T-cell (primary cell): ENCODE measurements at regions not wholly inside any gene's neighbourhood (a gene's known extent, or its start where the extent isn't known, plus 50 kb on each side); places are given as distances from the start of the nearest gene placed in this dataset.
"Not testable (repeated sequence)": the region's sequence is repeated elsewhere in the genome, so short reads cannot be mapped to it uniquely, and the experiment has no call there.

Source experiments
- ATAC-seq, 4 experiments: fragments of 200-7000 bp in 3 of 4; fragments of 150-1000 bp in 1 of 4; cut with Tn5 transposase; replicated peaks in 1 of 4; 1 replicate in 3 of 4; 2 replicates in 1 of 4; pipeline ENCODE4 v1.10.0; 2021; ENCODE audit warnings: moderate library complexity in 3 of 4, mild to moderate bottlenecking in 2 of 4, moderate number of reproducible peaks in 1 of 4
- CTCF ChIA-PET, 2 donors: fragments of 300-600 bp; sonication (Branson Sonifier 250); formaldehyde crosslinking; loops; one replicate each; lab custom pipeline; 2022; ENCODE audit warnings: antibody characterized with exemption in 2 of 2; lab: Charles Lee
- POLR2A ChIA-PET, 2 donors: fragments of 300-600 bp; sonication (Branson Sonifier 250); formaldehyde crosslinking; loops; one replicate each; lab custom pipeline; 2022; ENCODE audit warnings: antibody characterized with exemption in 2 of 2; lab: Charles Lee
- DNase-seq, 35 experiments: peaks; one replicate each; pipeline versions ENCODE4 v3.0.0 to v3.0.0-alpha.2; 2013 to 2023
- H3K27ac ChIP-seq: one replicate; pipeline ENCODE4 v1.5.1; 2013; ENCODE audit warnings: low read length
- H3K27me3 ChIP-seq, 2 experiments: replicated peaks in 1 of 2; 1 replicate in 1 of 2; 2 replicates in 1 of 2; pipeline versions ENCODE4 v1.6.1 to v1.7.0; 2013; ENCODE audit warnings: low read length in 1 of 2, mixed read lengths in 1 of 2; ENCODE audit not compliant: control insufficient read depth in 2 of 2, insufficient read depth in 2 of 2; ENCODE audit errors: extremely low read depth in 1 of 2
- H3K36me3 ChIP-seq, 2 donors: 1 replicate in 1 of 2; 2 replicates in 1 of 2; pipeline versions ENCODE4 v1.6.1 to v1.7.0; 2013; ENCODE audit warnings: low read length in 1 of 2; ENCODE audit not compliant: control insufficient read depth in 2 of 2, insufficient read depth in 1 of 2; ENCODE audit errors: extremely low read depth in 1 of 2
- H3K4me1 ChIP-seq, 2 experiments: 1 replicate in 1 of 2; 2 replicates in 1 of 2; pipeline versions ENCODE4 v1.6.1 to v1.7.0; 2013; ENCODE audit warnings: low read length in 2 of 2, mixed read lengths in 1 of 2; ENCODE audit not compliant: insufficient read depth in 2 of 2, control insufficient read depth in 1 of 2; ENCODE audit errors: extremely low read depth in 1 of 2
- H3K4me3 ChIP-seq, 2 donors: 1 replicate in 1 of 2; 2 replicates in 1 of 2; pipeline versions ENCODE4 v1.5.1 to v1.7.0; 2013; ENCODE audit warnings: mild to moderate bottlenecking in 2 of 2, low read length in 1 of 2, moderate library complexity in 1 of 2; ENCODE audit not compliant: control insufficient read depth in 1 of 2; ENCODE audit errors: extremely low read depth in 1 of 2
- H3K9me3 ChIP-seq: 2 replicates; pipeline ENCODE4 v1.7.0; 2013
- H3K27ac Mint-ChIP-seq, 2 donors: one replicate each; pipeline ENCODE4 v1.8.0; 2020 to 2021; ENCODE audit warnings: mild to moderate bottlenecking in 2 of 2, mixed read lengths in 2 of 2
- H3K27me3 Mint-ChIP-seq, 2 donors: one replicate each; pipeline ENCODE4 v1.8.0; 2021 to 2022; ENCODE audit warnings: mixed read lengths in 2 of 2
- H3K36me3 Mint-ChIP-seq: one replicate; pipeline ENCODE4 v1.8.0; 2021; ENCODE audit warnings: mixed read lengths
- H3K4me1 Mint-ChIP-seq, 3 donors: one replicate each; pipeline ENCODE4 v1.8.0; 2020 to 2022; ENCODE audit warnings: mixed read lengths in 3 of 3, mild to moderate bottlenecking in 1 of 3
- H3K4me3 Mint-ChIP-seq, 3 donors: one replicate each; pipeline ENCODE4 v1.8.0; 2020 to 2022; ENCODE audit warnings: mild to moderate bottlenecking in 3 of 3, mixed read lengths in 3 of 3, moderate library complexity in 3 of 3
- H3K9me3 Mint-ChIP-seq, 3 donors: one replicate each; pipeline ENCODE4 v1.8.0; 2020 to 2022; ENCODE audit warnings: mixed read lengths in 3 of 3
- WGBS: methylation state at CpG from one replicate; pipeline ENCODE4 v1.1.5; 2013; ENCODE audit warnings: missing lambda C conversion rate; ENCODE audit not compliant: insufficient coverage; 5-methylcytosine and 5-hydroxymethylcytosine counted together

- Mint-ChIP-seq H3K4me3 (peak overlapping the region in 2 of 3 donors; percentile 44 to 60), H3K27ac (peak overlapping the region in 1 of 2 donors; percentile 41)
- H3K27me3 Mint-ChIP-seq, POLR2A ChIA-PET, H3K36me3 Mint-ChIP-seq, H3K27ac ChIP-seq, H3K4me1 Mint-ChIP-seq, H3K27me3 ChIP-seq, H3K36me3 ChIP-seq, DNase-seq, CTCF ChIA-PET, H3K9me3 ChIP-seq, H3K9me3 Mint-ChIP-seq, H3K4me1 ChIP-seq, ATAC-seq, H3K4me3 ChIP-seq: not testable (repeated sequence)
- WGBS, result 97% methylated on average over 6 of the region's 30 CpGs
Observed at GRCh38 chr16:72627182-72627896, 420.6 kb downstream of the ZFHX3 start.

GRCh38 chr16:72626623-72627022, 421.3 kb downstream of the ZFHX3 start:
- ChIA-PET CTCF (no interaction called here), POLR2A (no interaction called here)
- Histone ChIP-seq H3K27ac (no peak overlapping the region), H3K9me3 (no peaks in the 10 kb centered on the region), H3K27me3 (no peaks in the 10 kb centered on the region), H3K4me1 (no peaks in the 10 kb centered on the region), H3K36me3 (no peaks in the 10 kb centered on the region), H3K4me3 (no peak overlapping the region)
- H3K4me3 Mint-ChIP-seq, result peak overlapping the region in 1 of 3 donors; percentile 60
- no peaks in the 10 kb centered on the region for H3K36me3 Mint-ChIP-seq
- peak overlapping the region in 1 of 2 donors; percentile 41 for H3K27ac Mint-ChIP-seq
- DNase-seq, result no peak
- H3K27me3 Mint-ChIP-seq, result no peaks in the 10 kb centered on the region
- H3K9me3 Mint-ChIP-seq, result peaks cover 3 to 7% (median 5%) of the 10 kb centered on the region in 3 donors
- H3K4me1 Mint-ChIP-seq, result no peaks in the 10 kb centered on the region
- ATAC-seq, result no peak

DNA sequence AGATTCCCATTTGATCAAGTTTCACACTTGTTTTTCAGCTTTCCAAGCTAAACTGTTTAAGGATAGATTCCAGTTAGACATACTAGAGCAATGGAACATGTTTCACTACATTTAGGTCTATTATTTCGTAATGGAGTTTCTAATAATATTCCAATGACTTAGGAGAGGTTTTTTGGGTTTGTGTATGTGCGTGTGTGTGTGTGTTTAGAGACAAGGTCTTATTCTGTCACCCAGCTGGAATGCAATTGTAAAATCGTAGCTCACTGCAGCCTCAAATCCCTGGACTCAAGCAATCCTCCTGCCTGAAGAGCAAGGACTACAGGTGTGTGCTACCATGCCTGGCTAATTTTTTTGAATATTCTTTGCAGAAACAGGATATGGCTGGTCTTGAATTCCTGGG, 426.3 kb downstream of the ZFHX3 start:
- Histone ChIP-seq H3K27me3 (no peaks in the 10 kb centered on the region), H3K9me3 (no peaks in the 10 kb centered on the region), H3K36me3 (no peaks in the 10 kb centered on the region), H3K4me1 (no peaks in the 10 kb centered on the region), H3K27ac (no peak overlapping the region), H3K4me3 (no peak overlapping the region)
- POLR2A ChIA-PET, result no interaction called here
- peaks cover 0 to 1% (median under 1%) of the 10 kb centered on the region in 3 donors for H3K9me3 Mint-ChIP-seq
- WGBS, result 93% methylated on average over 2 of the region's 3 CpGs
- no peaks in the 10 kb centered on the region for H3K36me3 Mint-ChIP-seq
- ATAC-seq, result no peak
- no peaks in the 10 kb centered on the region for H3K27me3 Mint-ChIP-seq
- CTCF ChIA-PET, result no interaction called here
- no peaks in the 10 kb centered on the region for H3K4me1 Mint-ChIP-seq
- DNase-seq, result no peak
- H3K4me3 Mint-ChIP-seq, result no peak overlapping the region
- no peak overlapping the region for H3K27ac Mint-ChIP-seq

DNA sequence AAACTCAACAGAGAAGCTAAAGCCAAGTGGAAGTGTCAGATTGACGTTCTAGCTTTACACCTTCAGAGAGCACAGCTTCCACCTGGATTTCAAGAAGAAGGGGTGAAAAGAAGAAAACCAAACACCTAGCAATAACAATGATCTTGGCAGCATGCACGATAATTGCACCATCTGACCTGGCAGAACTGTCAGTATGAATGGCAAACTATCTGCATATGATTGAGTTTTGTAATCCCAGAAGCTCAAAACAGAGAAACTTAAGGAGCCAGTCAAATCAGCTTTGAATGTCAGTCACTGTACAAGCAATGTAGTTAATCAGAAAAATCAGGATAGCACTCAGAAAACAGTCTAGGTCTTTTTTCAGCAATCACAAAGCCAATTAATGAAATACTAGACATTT, 427.1 kb downstream of the ZFHX3 start:
- CTCF ChIA-PET, result no interaction called here
- Mint-ChIP-seq H3K36me3 (no peaks in the 10 kb centered on the region), H3K27me3 (no peaks in the 10 kb centered on the region), H3K4me3 (no peak overlapping the region), H3K9me3 (peaks cover 0 to 3% (median 0%) of the 10 kb centered on the region in 3 donors), H3K27ac (no peak overlapping the region), H3K4me1 (no peaks in the 10 kb centered on the region)
- H3K36me3 ChIP-seq, result no peaks in the 10 kb centered on the region
- H3K4me1 ChIP-seq, result no peaks in the 10 kb centered on the region
- no peaks in the 10 kb centered on the region for H3K27me3 ChIP-seq
- ATAC-seq (no peak), DNase-seq (no peak)
- H3K9me3 ChIP-seq, result no peaks in the 10 kb centered on the region
- POLR2A ChIA-PET, result interaction anchor here in 1 of 2 donors (0.6 kb wide), 1 partner anchor 10 kb away, joined by 3 read pairs; no protein-coding TSS in a partner anchor
- H3K27ac ChIP-seq, result no peak overlapping the region
- no CpG with 5 or more reads among the region's 2 CpGs for WGBS
- no peak overlapping the region for H3K4me3 ChIP-seq

GRCh38 chr16:72620348-72620747, 427.6 kb downstream of the ZFHX3 start:
- no peak for ATAC-seq

GRCh38 chr16:72615856-72616255, 432.1 kb downstream of the ZFHX3 start:
- Histone ChIP-seq H3K9me3 (no peaks in the 10 kb centered on the region), H3K4me3 (no peak overlapping the region), H3K4me1 (no peaks in the 10 kb centered on the region), H3K36me3 (no peaks in the 10 kb centered on the region), H3K27ac (no peak overlapping the region), H3K27me3 (no peaks in the 10 kb centered on the region)
- H3K4me1 Mint-ChIP-seq, result no peaks in the 10 kb centered on the region
- ChIA-PET POLR2A (no interaction called here), CTCF (no interaction called here)
- no peak overlapping the region for H3K27ac Mint-ChIP-seq
- H3K9me3 Mint-ChIP-seq, result peaks cover 0 to 8% (median 0%) of the 10 kb centered on the region in 3 donors
- ATAC-seq, result no peak
- no peaks in the 10 kb centered on the region for H3K36me3 Mint-ChIP-seq
- H3K27me3 Mint-ChIP-seq, result no peaks in the 10 kb centered on the region
- no peak for DNase-seq
- H3K4me3 Mint-ChIP-seq, result no peak overlapping the region
- WGBS, result 80% methylated on average over 1 of the region's 4 CpGs

More at GRCh38 chr16:72620348-72620747, 427.6 kb downstream of the ZFHX3 start:
- Histone ChIP-seq H3K27me3 (no peaks in the 10 kb centered on the region), H3K4me3 (no peak overlapping the region), H3K36me3 (no peaks in the 10 kb centered on the region), H3K4me1 (no peaks in the 10 kb centered on the region), H3K27ac (no peak overlapping the region), H3K9me3 (no peaks in the 10 kb centered on the region)
- 100% methylated on average over 2 of the region's 4 CpGs for WGBS
- Mint-ChIP-seq H3K9me3 (peaks cover 0 to 8% (median 0%) of the 10 kb centered on the region in 3 donors), H3K27me3 (no peaks in the 10 kb centered on the region), H3K27ac (no peak overlapping the region), H3K4me1 (no peaks in the 10 kb centered on the region), H3K36me3 (no peaks in the 10 kb centered on the region), H3K4me3 (no peak overlapping the region)
- ChIA-PET CTCF (no interaction called here), POLR2A (interaction anchor here (0.6 to 0.7 kb wide), 2 partner anchors 9 to 74 kb away, joined by 3 read pairs; no protein-coding TSS in a partner anchor)
- no peak for DNase-seq
